ENCODE measurements at regions not wholly inside any gene's neighbourhood (a gene's known extent, or its start where the extent isn't known, plus 50 kb on each side); places are given as distances from the start of the nearest gene placed in this dataset.

DNA sequence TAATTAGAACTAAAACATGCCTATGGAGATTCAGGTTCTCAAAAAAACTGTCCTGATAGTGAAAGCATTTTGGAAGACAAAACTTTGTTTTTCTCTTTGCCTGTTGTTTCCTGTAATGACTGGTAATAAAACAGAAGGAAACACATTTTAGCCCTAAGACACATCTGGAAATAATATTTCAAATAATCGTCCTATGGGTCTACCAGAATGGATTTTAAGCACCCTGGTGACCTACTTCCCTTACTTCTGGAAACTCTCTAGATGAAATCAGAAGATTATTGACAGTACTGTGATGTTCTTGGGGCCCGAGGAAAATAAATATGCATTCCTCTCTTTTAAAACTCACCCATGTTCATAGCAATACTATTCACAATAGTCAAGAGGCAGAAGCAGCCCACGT, 110.1 kb upstream of the TLE4 start:
- Mint-ChIP-seq H3K27ac (no peak overlapping the region), H3K4me3 (no peak overlapping the region), H3K9me3 (no peaks in the 10 kb centered on the region), H3K36me3 (ENCODE audit: low read depth) (no peaks in the 10 kb centered on the region), H3K4me1 (no peaks in the 10 kb centered on the region), H3K27me3 (peaks cover 3% of the 10 kb centered on the region)
- no peak for ATAC-seq (replicated peaks)

DNA sequence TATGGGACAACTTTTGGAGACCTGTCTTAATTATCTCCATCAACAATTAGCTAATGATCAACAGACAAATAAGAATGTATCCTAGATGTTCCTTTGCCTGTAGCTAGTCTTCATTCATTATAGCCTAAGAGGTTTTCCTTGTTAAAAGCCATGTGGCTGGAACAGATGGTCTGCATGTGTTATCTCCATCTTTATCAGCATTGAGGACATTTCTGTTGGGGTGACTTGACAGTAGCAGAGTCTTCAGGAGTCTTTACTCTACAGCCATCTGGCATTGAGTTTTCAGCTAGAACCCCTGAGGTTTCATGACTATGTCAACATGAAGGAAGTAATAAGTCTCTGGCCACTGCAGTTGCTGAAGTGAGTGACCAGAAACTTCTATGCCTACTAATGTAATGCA, 106.6 kb upstream of the TLE4 start:
- H3K27me3 Mint-ChIP-seq = no peaks in the 10 kb centered on the region
- H3K27ac Mint-ChIP-seq = no peak overlapping the region
- H3K4me3 Mint-ChIP-seq = no peak overlapping the region
- no peaks in the 10 kb centered on the region for H3K4me1 Mint-ChIP-seq
- no peak for ATAC-seq (replicated peaks)
- H3K36me3 Mint-ChIP-seq (ENCODE audit: low read depth) = no peaks in the 10 kb centered on the region
- H3K9me3 Mint-ChIP-seq = no peaks in the 10 kb centered on the region

DNA sequence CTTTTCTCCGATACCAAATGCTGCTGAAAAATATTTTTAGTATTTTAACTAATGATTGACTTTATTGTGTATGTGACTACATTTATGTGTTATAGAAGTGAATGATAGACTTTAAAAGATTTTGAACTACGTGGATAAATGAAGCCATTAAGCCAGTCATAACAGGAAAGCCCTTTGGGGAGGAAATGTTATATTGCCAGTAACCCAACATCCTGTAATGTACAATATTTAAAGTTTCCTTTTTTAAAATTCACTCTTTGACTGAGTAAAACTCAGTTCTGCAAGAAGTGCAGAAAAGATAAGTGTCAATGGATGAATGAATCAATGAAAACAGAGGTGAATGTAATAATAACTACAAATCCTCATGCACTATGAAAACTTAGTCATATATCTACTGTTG, 102.6 kb upstream of the TLE4 start:
- no peaks in the 10 kb centered on the region for H3K4me1 Mint-ChIP-seq
- no peaks in the 10 kb centered on the region for H3K27me3 Mint-ChIP-seq
- H3K36me3 Mint-ChIP-seq (ENCODE audit: low read depth) = no peaks in the 10 kb centered on the region
- H3K27ac Mint-ChIP-seq = no peak overlapping the region
- no peak overlapping the region for H3K4me3 Mint-ChIP-seq
- no peaks in the 10 kb centered on the region for H3K9me3 Mint-ChIP-seq
- ATAC-seq (replicated peaks) = no peak

DNA sequence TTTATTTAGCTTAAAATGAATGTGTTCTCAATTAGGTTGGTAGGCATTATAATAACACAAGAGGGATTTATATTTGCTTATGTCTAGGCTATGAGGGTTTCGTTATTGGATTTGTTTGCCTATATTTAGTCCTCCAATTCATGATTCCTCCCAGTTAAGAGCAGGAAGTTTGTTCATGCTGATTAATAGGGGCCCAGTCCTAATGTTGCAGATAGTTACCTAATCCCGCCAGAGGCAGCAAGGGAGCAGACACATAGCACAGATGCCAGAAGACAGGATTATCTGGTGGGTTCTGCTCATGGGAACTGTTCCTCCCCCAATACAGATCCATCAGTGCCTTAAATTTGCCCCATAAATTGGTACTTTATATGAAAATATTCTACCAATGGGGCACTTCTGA, 100.8 kb upstream of the TLE4 start:
- H3K4me1 Mint-ChIP-seq = no peaks in the 10 kb centered on the region
- H3K27me3 Mint-ChIP-seq = no peaks in the 10 kb centered on the region
- H3K9me3 Mint-ChIP-seq = no peaks in the 10 kb centered on the region
- no peak overlapping the region for H3K4me3 Mint-ChIP-seq
- no peak for ATAC-seq (replicated peaks)
- H3K36me3 Mint-ChIP-seq (ENCODE audit: low read depth) = no peaks in the 10 kb centered on the region
- H3K27ac Mint-ChIP-seq = no peak overlapping the region

DNA sequence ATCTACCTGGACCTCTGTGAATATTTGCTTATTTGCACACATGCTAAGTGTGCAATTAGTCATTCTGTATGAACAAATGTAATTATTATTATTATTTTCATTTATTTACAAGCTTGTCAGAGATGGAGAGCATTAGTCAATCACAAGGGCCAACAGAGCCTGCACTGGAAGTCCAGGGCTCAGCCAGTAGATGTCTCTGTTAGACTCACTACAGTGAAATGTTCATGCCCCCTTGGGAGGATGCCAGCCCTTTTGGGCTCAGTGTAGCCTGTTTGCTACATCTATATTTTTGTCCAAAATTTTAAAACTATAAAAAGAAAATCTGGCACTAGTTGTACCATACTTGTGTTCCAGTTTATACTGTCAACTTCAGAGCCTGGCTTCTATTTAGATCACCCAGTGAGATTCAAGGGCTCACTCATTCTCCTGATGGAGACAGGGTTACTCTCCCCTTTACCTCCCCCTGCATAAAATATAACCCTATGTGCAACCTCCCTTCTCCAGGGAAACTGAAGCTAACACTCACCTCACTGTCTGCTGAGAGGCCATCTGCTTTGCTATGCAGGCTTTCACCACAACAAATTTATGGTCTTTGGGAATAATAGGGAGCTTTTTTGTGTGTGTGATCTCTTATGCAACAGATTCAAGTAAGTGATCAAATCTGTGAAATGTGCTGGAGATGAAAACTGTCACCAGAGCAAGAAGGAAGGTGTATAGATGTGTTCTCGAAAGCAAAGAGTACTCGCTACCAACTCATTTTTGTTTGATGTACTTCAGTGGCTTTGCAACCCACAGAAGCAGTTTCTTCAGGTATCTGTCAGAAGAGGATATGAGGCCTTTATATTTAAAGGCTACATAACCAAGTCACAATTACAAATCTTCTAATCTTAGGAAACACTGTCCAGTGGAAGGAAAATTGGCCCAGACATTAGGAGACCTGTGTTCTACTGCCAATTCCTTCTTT, 99.9 kb upstream of the TLE4 start:
- H3K4me3 Mint-ChIP-seq = no peak overlapping the region

DNA sequence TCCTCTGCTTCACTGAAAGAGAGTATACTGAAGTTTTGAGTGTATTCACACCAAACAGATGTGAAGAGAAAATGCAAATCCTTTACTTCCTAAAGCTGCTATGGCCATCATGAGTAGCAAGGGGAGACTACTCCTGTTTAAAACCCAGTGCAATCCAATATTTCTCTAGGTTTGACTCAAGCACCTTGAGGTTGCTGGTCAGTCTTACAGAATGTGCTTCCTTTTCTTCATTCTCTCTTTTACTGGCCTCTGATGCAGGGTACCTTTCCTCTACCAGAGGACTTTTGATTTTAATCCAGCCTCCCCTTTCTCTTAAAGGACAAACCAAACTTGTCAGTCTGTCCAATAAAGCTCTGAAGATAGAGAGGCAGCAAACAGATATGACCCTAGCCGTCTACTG, 98.1 kb upstream of the TLE4 start:
- no peak for ATAC-seq (replicated peaks)
- Mint-ChIP-seq H3K4me3 (no peak overlapping the region), H3K27ac (no peak overlapping the region), H3K4me1 (peaks cover 5% of the 10 kb centered on the region), H3K27me3 (no peaks in the 10 kb centered on the region), H3K36me3 (ENCODE audit: low read depth) (no peaks in the 10 kb centered on the region), H3K9me3 (no peaks in the 10 kb centered on the region)

More for the DNA sequence above, 99.9 kb upstream of the TLE4 start:
- Mint-ChIP-seq H3K4me1 (no peaks in the 10 kb centered on the region), H3K36me3 (ENCODE audit: low read depth) (no peaks in the 10 kb centered on the region), H3K27me3 (no peaks in the 10 kb centered on the region), H3K27ac (no peak overlapping the region), H3K9me3 (no peaks in the 10 kb centered on the region)
- no peak for ATAC-seq (replicated peaks)

DNA sequence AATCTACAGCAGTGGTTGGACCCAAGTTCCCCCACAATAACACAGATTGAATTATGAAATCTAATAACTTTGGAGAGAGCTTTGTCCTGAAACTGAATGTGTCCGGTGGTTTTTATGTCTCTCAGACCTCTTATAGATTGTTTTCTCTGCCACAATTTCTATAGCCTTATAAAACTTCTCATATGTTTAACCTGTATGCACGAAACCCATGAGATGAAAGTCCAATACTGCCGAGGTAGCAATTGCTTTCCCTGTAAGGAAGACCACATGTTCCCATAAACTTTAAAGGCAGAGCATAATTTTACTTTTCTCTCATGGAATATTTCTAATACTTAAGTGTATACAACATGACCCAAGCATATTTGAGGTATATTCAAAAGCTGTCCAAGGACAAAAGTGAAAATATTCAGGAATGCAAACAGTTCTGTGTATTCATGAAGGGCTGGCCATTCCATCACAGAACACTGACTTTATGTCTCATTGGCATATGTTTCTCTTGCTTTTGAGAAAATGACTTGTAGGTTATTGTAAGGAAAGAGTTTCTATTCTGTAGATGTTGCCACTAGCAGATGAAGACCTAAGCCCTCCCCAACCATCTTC, 94.4 kb upstream of the TLE4 start:
- Mint-ChIP-seq H3K4me3 (no peak overlapping the region), H3K9me3 (no peaks in the 10 kb centered on the region), H3K4me1 (peaks cover 5% of the 10 kb centered on the region), H3K36me3 (ENCODE audit: low read depth) (no peaks in the 10 kb centered on the region), H3K27ac (no peak overlapping the region), H3K27me3 (no peaks in the 10 kb centered on the region)
- ATAC-seq (replicated peaks) = no peak

DNA sequence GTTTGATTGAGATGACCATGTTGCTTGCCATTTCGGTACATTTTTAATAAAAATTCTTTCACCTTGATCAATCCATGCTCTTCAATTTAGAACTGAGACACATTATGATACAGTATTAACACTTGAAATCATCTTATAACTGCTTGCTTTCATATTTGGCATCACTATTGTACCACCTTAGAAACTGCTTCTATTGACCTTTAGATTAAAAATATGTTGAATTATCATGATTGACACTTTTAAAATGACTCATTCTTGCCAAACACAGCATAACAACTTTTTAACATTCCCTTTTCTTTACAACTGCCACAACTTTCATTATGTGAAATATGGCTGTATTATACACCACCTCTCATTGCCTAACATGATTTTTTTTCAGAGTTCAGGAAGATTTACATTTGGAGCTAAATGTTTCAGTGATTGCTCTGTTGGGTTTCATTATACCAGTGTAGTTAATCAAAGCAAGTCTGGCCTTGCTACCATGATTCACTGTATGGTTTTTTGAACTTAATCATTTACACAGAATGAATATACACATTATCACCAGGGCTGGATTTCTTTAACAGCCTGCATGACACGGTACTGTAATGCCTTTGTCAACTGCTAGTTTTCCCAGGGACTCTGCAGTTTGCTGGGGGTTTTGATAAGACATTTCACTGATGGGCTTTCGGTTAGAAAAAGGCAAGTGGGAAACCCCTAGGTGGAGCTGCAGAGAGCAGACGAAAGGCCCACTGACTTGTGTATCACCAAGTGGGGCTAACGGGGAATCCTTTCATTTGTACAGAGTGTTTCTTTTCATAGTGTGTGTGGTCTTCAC, 93.6 kb upstream of the TLE4 start:
- H3K4me1 Mint-ChIP-seq = peaks cover 5% of the 10 kb centered on the region
- H3K27me3 Mint-ChIP-seq = no peaks in the 10 kb centered on the region
- no peak overlapping the region for H3K27ac Mint-ChIP-seq
- peak; percentile 59 for ATAC-seq (replicated peaks)
- no peak overlapping the region for H3K4me3 Mint-ChIP-seq
- H3K9me3 Mint-ChIP-seq = no peaks in the 10 kb centered on the region
- no peaks in the 10 kb centered on the region for H3K36me3 Mint-ChIP-seq (ENCODE audit: low read depth)

DNA sequence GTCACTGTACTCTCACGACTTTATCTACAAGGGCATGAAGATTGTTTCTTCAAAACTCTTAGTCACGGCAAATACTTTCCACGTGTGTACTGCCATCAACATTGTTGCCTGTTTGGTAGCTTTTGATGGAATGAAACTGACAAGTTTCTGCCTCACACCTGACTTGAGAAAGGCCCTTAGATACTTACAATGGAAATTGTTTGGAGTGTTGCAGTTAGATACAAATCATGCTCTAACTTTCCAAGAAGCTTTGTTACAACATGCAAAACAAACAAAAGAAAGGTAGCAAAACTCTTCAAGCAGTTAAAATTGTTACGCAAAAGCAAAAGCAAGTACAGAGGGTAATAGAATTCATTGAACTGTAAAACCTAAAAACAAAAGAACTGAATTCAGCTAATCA, 91.1 kb upstream of the TLE4 start:
- H3K27me3 Mint-ChIP-seq = no peaks in the 10 kb centered on the region

DNA sequence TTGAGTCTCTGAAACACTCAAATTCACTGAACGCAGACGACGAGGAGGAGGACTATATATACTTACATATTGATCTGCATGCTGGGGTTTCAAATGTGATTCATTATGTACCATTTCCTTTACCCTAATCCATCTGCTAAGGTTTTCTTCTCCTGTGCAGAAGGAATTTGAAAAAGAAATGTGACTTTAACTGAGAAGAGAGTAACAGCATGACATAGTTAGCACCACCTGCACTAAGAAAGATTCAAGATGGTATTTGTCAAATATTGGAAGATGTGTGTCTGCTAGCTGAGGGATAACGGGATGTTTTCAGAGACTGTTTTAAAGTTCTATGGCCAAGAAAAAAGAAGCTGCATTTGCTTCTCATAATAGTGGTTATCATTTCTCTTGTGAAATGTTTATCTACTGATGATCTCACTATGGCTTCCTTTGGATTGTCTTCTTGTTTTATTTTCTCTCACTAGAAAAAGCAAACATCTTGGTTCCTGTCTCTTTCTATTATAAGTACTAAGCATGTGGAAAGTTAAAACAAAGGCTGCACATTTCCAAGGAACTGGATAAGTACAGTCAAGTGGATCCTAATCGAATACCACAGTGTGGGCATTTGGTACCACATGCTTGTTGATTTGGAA, 89.8 kb upstream of the TLE4 start:
- Mint-ChIP-seq H3K4me3 (no peak overlapping the region), H3K9me3 (no peaks in the 10 kb centered on the region), H3K27ac (no peak overlapping the region), H3K27me3 (peaks cover 6% of the 10 kb centered on the region), H3K36me3 (ENCODE audit: low read depth) (no peaks in the 10 kb centered on the region), H3K4me1 (peaks cover 5% of the 10 kb centered on the region)
- ATAC-seq (replicated peaks) = no peak

More for the DNA sequence above, 91.1 kb upstream of the TLE4 start:
- H3K9me3 Mint-ChIP-seq = no peaks in the 10 kb centered on the region
- no peak for ATAC-seq (replicated peaks)
- no peak overlapping the region for H3K4me3 Mint-ChIP-seq
- H3K36me3 Mint-ChIP-seq (ENCODE audit: low read depth) = no peaks in the 10 kb centered on the region
- peaks cover 5% of the 10 kb centered on the region for H3K4me1 Mint-ChIP-seq
- no peak overlapping the region for H3K27ac Mint-ChIP-seq

DNA sequence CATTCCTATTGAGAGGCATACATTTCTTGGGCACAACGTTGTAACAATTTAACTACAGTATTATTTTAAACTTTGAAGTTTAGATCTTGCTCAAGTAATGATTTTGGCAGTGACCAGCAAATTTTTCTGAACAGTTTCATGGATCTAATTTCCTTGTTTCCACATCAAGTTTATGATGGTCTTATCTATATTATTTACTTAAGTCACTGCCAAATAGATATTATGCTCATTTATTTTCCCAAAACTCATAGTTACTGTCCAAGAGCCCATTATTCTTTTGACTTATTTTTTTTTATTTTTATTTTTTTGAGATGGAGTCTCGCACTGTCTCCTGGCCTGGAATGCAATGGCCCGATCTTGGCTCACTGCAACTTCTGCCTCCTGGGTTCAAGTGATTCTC, 86.5 kb upstream of the TLE4 start:
- Mint-ChIP-seq H3K36me3 (ENCODE audit: low read depth) (no peaks in the 10 kb centered on the region), H3K9me3 (peaks cover 4% of the 10 kb centered on the region), H3K4me1 (no peaks in the 10 kb centered on the region), H3K4me3 (no peak overlapping the region), H3K27ac (no peak overlapping the region), H3K27me3 (peaks cover 17% of the 10 kb centered on the region)
- no peak for ATAC-seq (replicated peaks)

DNA sequence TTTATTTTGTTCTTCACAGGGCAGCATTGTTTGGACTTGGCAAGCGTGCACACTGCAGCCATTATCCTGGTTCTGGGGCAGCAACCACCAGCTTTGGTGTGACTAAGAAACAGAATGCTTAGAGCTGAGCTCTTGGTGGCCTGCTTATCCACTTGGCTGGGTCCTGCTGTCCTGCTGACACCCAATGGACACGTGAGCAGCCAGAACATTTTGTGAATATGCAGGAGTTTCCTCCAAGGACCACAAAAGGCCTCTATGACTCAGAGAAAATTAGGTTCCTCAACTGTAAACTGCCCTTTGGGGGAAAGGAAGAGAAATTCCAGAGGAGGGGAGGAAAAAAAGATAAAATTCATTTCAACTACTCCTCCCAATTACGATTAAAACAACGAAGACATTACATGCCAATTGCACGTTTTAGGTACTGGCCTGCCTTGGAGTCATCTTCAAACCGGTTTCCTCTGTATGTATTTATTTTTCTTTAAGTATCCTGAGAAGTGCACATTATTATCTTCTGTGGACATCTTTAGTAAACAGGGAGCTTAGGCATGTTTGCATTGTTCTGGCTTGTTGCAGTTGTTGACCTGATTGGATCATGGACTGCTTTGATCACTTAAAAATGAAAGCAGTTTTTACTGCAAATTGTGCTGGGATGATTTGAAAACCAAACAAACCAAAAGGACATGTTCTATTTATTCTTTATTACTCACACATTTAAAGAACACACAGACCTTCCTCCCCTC, 82.3 kb upstream of the TLE4 start:
- Mint-ChIP-seq H3K36me3 (ENCODE audit: low read depth) (no peaks in the 10 kb centered on the region), H3K27ac (no peak overlapping the region)

DNA sequence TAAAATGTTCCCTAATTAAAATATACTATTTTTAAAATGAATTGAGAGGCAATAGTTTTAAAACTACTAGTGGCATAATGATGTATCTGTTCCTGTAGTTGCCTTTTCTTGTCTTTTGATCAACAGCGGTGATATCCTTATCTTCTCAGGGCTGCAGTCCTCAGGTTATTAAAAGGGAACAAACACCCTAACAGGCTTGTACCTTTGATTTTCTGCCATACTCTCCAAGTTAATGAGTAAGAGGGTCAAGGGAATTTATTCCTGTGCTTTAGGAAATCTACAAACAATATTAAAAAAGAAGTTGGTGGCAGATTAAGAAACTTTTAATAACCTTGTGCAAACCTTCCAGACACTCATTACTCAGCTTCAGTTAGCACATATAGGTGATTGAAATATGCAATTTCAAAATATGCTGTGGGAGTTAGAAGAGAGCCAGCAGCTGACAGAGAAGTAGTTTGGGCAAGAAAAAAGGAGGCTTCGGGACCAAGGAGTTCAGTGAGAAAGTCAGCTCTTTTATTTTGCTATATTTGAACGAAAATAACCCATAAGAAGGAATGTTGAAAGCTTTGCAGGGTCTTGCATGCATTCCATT, 81.0 kb upstream of the TLE4 start:
- no peak overlapping the region for H3K4me3 Mint-ChIP-seq
- H3K9me3 Mint-ChIP-seq = peaks cover 13% of the 10 kb centered on the region
- H3K27me3 Mint-ChIP-seq = peaks cover 17% of the 10 kb centered on the region
- no peaks in the 10 kb centered on the region for H3K4me1 Mint-ChIP-seq
- H3K36me3 Mint-ChIP-seq (ENCODE audit: low read depth) = no peaks in the 10 kb centered on the region
- ATAC-seq (replicated peaks) = no peak
- H3K27ac Mint-ChIP-seq = no peak overlapping the region

More for the DNA sequence above, 82.3 kb upstream of the TLE4 start:
- Mint-ChIP-seq H3K4me3 (no peak overlapping the region), H3K4me1 (no peaks in the 10 kb centered on the region), H3K27me3 (peaks cover 17% of the 10 kb centered on the region), H3K9me3 (peaks cover 13% of the 10 kb centered on the region)
- ATAC-seq (replicated peaks) = no peak
